Body of pancreas (tissue), 4 donors: ENCODE measurements at regions not wholly inside any gene's neighbourhood (a gene's known extent, or its start where the extent isn't known, plus 50 kb on each side); places are given as distances from the start of the nearest gene placed in this dataset.

ENCODE experiments used
- ATAC-seq: fragments of 150-250 bp; one replicate; pipeline ENCODE4 v1.9.1; 2016
- DNase-seq, 4 donors: peaks; one replicate each; pipeline ENCODE4 v3.0.0-alpha.2; 2019
- H3K27ac ChIP-seq, 4 donors: fragments of 200-600 bp; sonication (generic); 1 replicate in 3 of 4; 2 replicates in 1 of 4; pipeline versions ENCODE4 v1.5.1 to v1.6.1; 2016 to 2019; ENCODE audit warnings: mild to moderate bottlenecking in 1 of 4, mixed read lengths in 1 of 4, moderate library complexity in 1 of 4
- H3K27me3 ChIP-seq, 2 donors: fragments of 200-600 bp; sonication (generic); one replicate each; pipeline ENCODE4 v1.6.0; 2016; ENCODE audit warnings: mild to moderate bottlenecking in 1 of 2
- H3K36me3 ChIP-seq, 2 donors: fragments of 200-600 bp; sonication (generic); replicated peaks in 1 of 2; 2 replicates each; pipeline ENCODE4 v1.5.1; 2016; ENCODE audit warnings: low read depth in 2 of 2; ENCODE audit not compliant: insufficient read depth in 1 of 2
- H3K4me1 ChIP-seq: fragments of 200-600 bp; sonication (generic); one replicate; pipeline ENCODE4 v1.6.0; 2016
- H3K4me3 ChIP-seq, 2 donors: fragments of 200-600 bp; sonication (generic); 1 replicate in 1 of 2; 2 replicates in 1 of 2; pipeline ENCODE4 v1.5.1; 2016 to 2019
- H3K9me3 ChIP-seq, 3 donors: fragments of 200-600 bp; sonication (generic); 1 replicate in 2 of 3; 2 replicates in 1 of 3; pipeline ENCODE4 v1.5.1; 2016
- POLR2A ChIP-seq, 3 donors: fragments of 450-650 bp; IDR thresholded peaks; one replicate each; pipeline ENCODE4 v1.6.1; 2016; ENCODE audit warnings: antibody characterized with exemption in 3 of 3, mild to moderate bottlenecking in 2 of 3
- WGBS, 2 donors: methylation state at CpG; one replicate each; pipeline ENCODE4 v1.1.5; 2017; 5-methylcytosine and 5-hydroxymethylcytosine counted together
- intact Hi-C: fragments of 100-400 bp; cut with DNase I; formaldehyde crosslinking; loops from one replicate; pipeline ENCODE4 v1.15.1; 2023
- TF ChIP-seq, protein P1 (sequence below), 7 experiments: fragments of 450-650 bp in 4 of 7; fragments of 200-600 bp in 3 of 7; sonication (generic) in 3 of 7; IDR thresholded peaks; one replicate each; pipeline ENCODE4 v1.5.1; 2016 to 2019; ENCODE audit warnings: antibody characterized with exemption in 7 of 7

DNA sequence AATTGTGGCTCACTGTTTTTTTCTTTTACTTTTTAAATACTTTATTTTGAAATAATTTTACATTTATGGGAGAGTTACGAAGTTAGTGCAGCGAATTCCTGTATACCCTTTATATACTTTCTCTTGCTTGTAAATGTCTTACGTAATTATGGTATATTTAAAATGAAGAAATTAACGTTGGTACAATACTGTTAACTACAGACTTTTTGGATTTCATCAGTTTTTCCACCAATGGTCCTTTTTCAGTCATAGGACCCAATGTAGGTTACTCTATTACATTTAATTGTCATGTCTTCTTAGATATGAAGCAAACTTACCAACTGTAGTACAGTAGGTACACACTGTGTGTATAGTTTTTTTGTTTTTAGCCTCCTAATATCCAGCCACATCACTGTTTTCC lies 76.3 kb downstream of the BOLA3 start:
- Histone ChIP-seq H3K9me3 (no peaks in the 10 kb centered on the region), H3K4me1 (peaks cover 4% of the 10 kb centered on the region), H3K36me3 (no peaks in the 10 kb centered on the region), H3K4me3 (no peak overlapping the region), H3K27ac (no peak overlapping the region), H3K27me3 (no peaks in the 10 kb centered on the region)
- ATAC-seq (no peak), DNase-seq (no peak)
- intact Hi-C loops = no loop called here
- TF ChIP-seq, protein P1, sequence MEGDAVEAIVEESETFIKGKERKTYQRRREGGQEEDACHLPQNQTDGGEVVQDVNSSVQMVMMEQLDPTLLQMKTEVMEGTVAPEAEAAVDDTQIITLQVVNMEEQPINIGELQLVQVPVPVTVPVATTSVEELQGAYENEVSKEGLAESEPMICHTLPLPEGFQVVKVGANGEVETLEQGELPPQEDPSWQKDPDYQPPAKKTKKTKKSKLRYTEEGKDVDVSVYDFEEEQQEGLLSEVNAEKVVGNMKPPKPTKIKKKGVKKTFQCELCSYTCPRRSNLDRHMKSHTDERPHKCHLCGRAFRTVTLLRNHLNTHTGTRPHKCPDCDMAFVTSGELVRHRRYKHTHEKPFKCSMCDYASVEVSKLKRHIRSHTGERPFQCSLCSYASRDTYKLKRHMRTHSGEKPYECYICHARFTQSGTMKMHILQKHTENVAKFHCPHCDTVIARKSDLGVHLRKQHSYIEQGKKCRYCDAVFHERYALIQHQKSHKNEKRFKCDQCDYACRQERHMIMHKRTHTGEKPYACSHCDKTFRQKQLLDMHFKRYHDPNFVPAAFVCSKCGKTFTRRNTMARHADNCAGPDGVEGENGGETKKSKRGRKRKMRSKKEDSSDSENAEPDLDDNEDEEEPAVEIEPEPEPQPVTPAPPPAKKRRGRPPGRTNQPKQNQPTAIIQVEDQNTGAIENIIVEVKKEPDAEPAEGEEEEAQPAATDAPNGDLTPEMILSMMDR (IDR thresholded peaks at IDR 0.05) = no peak
- no peak for TF ChIP-seq POLR2A (IDR thresholded peaks at IDR 0.05)
- 80 to 94% methylated on average over 4 of the region's 4 CpGs for WGBS, 2 donors

DNA sequence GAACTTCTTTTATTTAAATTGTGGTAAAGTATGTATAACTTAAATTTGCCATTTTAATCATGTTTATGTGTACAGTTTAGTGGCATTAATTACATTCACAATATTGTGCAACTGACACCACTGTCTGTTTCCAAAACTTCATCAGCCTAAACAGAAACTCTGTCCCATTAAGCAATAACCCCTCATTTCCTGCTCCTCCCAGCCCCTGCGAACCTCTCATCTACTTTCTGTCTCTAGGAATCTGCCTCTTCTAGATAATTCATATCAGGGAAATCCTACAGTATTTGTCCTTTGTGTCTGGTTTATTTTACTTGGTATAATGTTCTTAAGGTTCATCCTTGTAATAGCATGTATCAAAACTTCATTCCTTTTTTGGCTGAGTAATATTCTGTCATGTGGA lies 75.1 kb downstream of the BOLA3 start:
- TF ChIP-seq, protein P1 (IDR thresholded peaks at IDR 0.05) = no peak
- no peak for TF ChIP-seq POLR2A (IDR thresholded peaks at IDR 0.05)
- H3K9me3 ChIP-seq = no peaks in the 10 kb centered on the region
- DNase-seq (no peak), ATAC-seq (no peak)
- no peaks in the 10 kb centered on the region for H3K36me3 ChIP-seq
- intact Hi-C loops = no loop called here
- H3K4me1 ChIP-seq = no peaks in the 10 kb centered on the region
- H3K4me3 ChIP-seq = no peak overlapping the region
- H3K27me3 ChIP-seq = no peaks in the 10 kb centered on the region
- H3K27ac ChIP-seq = no peak overlapping the region
- WGBS, 2 donors = 67 to 81% methylated on average over 1 of the region's 1 CpG

DNA sequence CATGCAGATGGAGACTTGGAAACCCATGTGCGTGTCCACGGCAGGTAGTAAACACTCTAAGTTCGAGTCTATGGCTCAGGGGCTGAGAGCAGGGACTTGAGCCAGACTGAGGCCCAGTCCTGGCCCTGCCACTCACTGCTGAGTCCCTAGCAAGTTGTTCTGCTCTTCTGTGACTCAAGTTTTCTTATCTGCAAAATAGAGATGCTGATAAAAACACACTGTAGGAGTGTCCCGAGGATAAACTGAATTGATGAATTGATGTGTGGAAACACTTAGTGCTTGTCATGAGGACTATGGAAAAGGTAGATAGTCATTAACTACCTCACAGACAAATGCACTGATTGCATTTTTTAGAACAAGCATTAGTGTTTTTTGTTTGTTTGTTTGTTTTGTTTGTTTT lies 73.2 kb downstream of the BOLA3 start:
- H3K27ac ChIP-seq = no peak overlapping the region
- H3K4me1 ChIP-seq = no peaks in the 10 kb centered on the region
- TF ChIP-seq, protein P1 (IDR thresholded peaks at IDR 0.05) = no peak
- TF ChIP-seq POLR2A (IDR thresholded peaks at IDR 0.05) = no peak
- no peaks in the 10 kb centered on the region for H3K9me3 ChIP-seq
- intact Hi-C loops = no loop called here
- no peaks in the 10 kb centered on the region for H3K36me3 ChIP-seq
- H3K27me3 ChIP-seq = no peaks in the 10 kb centered on the region
- no peak overlapping the region for H3K4me3 ChIP-seq
- DNase-seq = no peak
- no peak for ATAC-seq
- WGBS, 2 donors = 78 to 83% methylated on average over 4 of the region's 4 CpGs

DNA sequence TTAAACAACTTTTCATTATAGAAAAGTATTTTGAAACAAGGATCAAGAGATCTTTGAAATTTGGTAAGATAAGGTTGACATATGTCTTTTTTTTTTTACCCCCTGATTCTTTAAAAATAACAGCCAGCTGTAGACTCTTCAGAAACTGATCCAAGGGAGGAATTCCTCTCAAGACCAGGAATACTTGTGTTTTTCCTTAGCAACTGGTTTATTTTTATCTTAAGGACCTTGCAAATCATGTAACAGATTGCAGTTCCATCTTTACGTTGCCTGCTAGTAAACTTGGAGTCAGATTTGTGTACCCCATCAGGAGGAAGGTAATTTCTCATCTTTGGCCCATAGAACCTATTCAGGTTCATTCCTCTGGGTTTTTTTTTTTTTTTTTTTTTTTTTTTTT lies 71.6 kb downstream of the BOLA3 start:
- no peak for DNase-seq
- Histone ChIP-seq H3K4me3 (no peak overlapping the region), H3K9me3 (no peaks in the 10 kb centered on the region), H3K27me3 (no peaks in the 10 kb centered on the region), H3K36me3 (no peaks in the 10 kb centered on the region), H3K4me1 (no peaks in the 10 kb centered on the region), H3K27ac (no peak overlapping the region)
- intact Hi-C loops = no loop called here
- ATAC-seq = no peak
- WGBS, 2 donors = 77 to 78% methylated on average over 1 of the region's 1 CpG
- no peak for TF ChIP-seq POLR2A (IDR thresholded peaks at IDR 0.05)
- TF ChIP-seq, protein P1 (IDR thresholded peaks at IDR 0.05) = no peak

DNA sequence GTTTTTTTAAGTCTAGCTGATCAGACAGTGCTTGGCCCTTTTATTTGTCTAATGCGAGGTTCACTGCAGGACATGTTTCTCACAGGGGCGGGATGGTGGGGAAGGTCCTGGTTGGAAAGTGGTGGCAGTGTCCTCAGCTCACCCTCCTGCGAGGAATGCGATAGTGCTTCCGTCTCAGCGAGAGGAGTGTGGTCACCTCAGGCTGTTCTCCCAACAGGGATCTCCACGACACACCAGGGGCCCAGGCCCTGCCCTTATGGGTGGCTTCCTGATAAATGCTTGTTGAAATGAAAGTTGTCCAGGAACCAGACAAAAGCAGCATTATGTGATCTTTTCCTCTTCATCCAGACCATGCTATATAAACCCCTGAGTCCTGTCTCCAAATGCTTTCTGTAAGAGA lies 70.1 kb downstream of the BOLA3 start:
- Histone ChIP-seq H3K4me3 (no peak overlapping the region), H3K9me3 (no peaks in the 10 kb centered on the region), H3K27me3 (no peaks in the 10 kb centered on the region), H3K36me3 (peaks cover 0 to 3% of the 10 kb centered on the region in 2 donors), H3K27ac (no peak overlapping the region), H3K4me1 (no peaks in the 10 kb centered on the region)
- no peak for TF ChIP-seq POLR2A (IDR thresholded peaks at IDR 0.05)
- TF ChIP-seq, protein P1 (IDR thresholded peaks at IDR 0.05) = no peak
- no peak for DNase-seq
- intact Hi-C loops = no loop called here
- ATAC-seq = no peak
- 85% methylated on average over 7 of the region's 7 CpGs for WGBS, 2 donors
